Tibial nerve (tissue), 4 donors: ENCODE measurements at regions not wholly inside any gene's neighbourhood (a gene's known extent, or its start where the extent isn't known, plus 50 kb on each side); places are given as distances from the start of the nearest gene placed in this dataset.

ENCODE experiments used
- CTCF ChIP-seq, 5 experiments: fragments of 200-600 bp in 3 of 5; fragments of 450-650 bp in 2 of 5; sonication (generic) in 3 of 5; IDR thresholded peaks; one replicate each; pipeline ENCODE4 v1.5.1; 2016 to 2019; ENCODE audit warnings: antibody characterized with exemption in 5 of 5, mild to moderate bottlenecking in 3 of 5, moderate library complexity in 2 of 5
- EP300 ChIP-seq, 2 donors: sonication (generic); formaldehyde crosslinking; IDR thresholded peaks; one replicate each; pipeline ENCODE4 v1.6.1; 2017; ENCODE audit warnings: antibody characterized with exemption in 2 of 2, mild to moderate bottlenecking in 1 of 2
- POLR2A ChIP-seq, 2 donors: fragments of 450-650 bp; IDR thresholded peaks; one replicate each; pipeline ENCODE4 v1.6.1; 2017; ENCODE audit warnings: antibody characterized with exemption in 2 of 2, mild to moderate bottlenecking in 2 of 2, moderate library complexity in 2 of 2

GRCh38 chr2:138095336-138095735, 131.1 kb downstream of the HNMT start:
- no peak for TF ChIP-seq CTCF (IDR thresholded peaks at IDR 0.05)
- TF ChIP-seq POLR2A (IDR thresholded peaks at IDR 0.05): no peak
- no peak for TF ChIP-seq EP300 (IDR thresholded peaks at IDR 0.05)
